IMR-90 (cell line): ENCODE measurements at regions not wholly inside any gene's neighbourhood (a gene's known extent, or its start where the extent isn't known, plus 50 kb on each side); places are given as distances from the start of the nearest gene placed in this dataset.
"Not testable (repeated sequence)": the region's sequence is repeated elsewhere in the genome, so short reads cannot be mapped to it uniquely, and the experiment has no call there.

Source experiments
- ATAC-seq: fragments of 200-7000 bp; cut with Tn5 transposase; 2 replicates; pipeline ENCODE4 v1.9.1; 2020; ENCODE audit warnings: low read depth, mild to moderate bottlenecking, moderate library complexity
- BruUV-seq: library from RNA; stranded (reverse); fragments of 400-500 nt; replicated peaks from 2 replicates; lab custom pipeline; 2021; lab: Mats Ljungman, UMichigan
- CTCF ChIA-PET: fragments of 300-600 bp; formaldehyde crosslinking; extraction: SDS; loops from one replicate; lab custom pipeline; 2021; ENCODE audit warnings: antibody characterized with exemption; lab: Yijun Ruan, JAX
- POLR2A ChIA-PET: fragments of 300-600 bp; sonication (Branson Sonifier 250); formaldehyde crosslinking; loops from one replicate; lab custom pipeline; 2022; ENCODE audit warnings: antibody characterized with exemption; ENCODE audit not compliant: unreplicated experiment; lab: Charles Lee
- DNase-seq: peaks from one replicate; pipeline ENCODE4 v3.0.0; 2013
- H2AFZ ChIP-seq: replicated peaks from 2 replicates; pipeline ENCODE3; 2013; ENCODE audit warnings: low read length, mild to moderate bottlenecking; ENCODE audit not compliant: poor library complexity
- H2AK5ac ChIP-seq: 2 replicates; pipeline ENCODE4 v1.6.1; 2013; ENCODE audit warnings: low read depth, low read length, inconsistent platforms
- H2AK9ac ChIP-seq: replicated peaks from 2 replicates; pipeline ENCODE3; 2013; ENCODE audit warnings: mild to moderate bottlenecking, low read depth, low read length, moderate library complexity; ENCODE audit not compliant: poor library complexity
- H2BK120ac ChIP-seq: 2 replicates; pipeline ENCODE4 v1.6.1; 2013; ENCODE audit warnings: low read depth, low read length, inconsistent platforms
- H2BK15ac ChIP-seq: 3 replicates; pipeline ENCODE4 v1.6.1; 2013; ENCODE audit warnings: low read depth, low read length, inconsistent platforms
- H2BK20ac ChIP-seq: 2 replicates; pipeline ENCODE4 v1.6.1; 2013; ENCODE audit warnings: low read depth, mild to moderate bottlenecking, inconsistent platforms, low read length, moderate library complexity
- H2BK5ac ChIP-seq: 2 replicates; pipeline ENCODE4 v1.6.1; 2013; ENCODE audit warnings: mild to moderate bottlenecking, low read depth, low read length, inconsistent platforms; ENCODE audit not compliant: poor library complexity, severe bottlenecking
- H3K14ac ChIP-seq: replicated peaks from 2 replicates; pipeline ENCODE4 v1.6.1; 2013; ENCODE audit warnings: low read depth, low read length, inconsistent platforms
- H3K18ac ChIP-seq: 2 replicates; pipeline ENCODE4 v1.6.1; 2013; ENCODE audit warnings: low read depth, low read length, control low read depth
- H3K23ac ChIP-seq: 2 replicates; pipeline ENCODE4 v1.6.1; 2013; ENCODE audit warnings: low read depth, low read length, inconsistent platforms
- H3K27ac ChIP-seq: 2 replicates; pipeline ENCODE4 v1.5.1; 2013; ENCODE audit warnings: mild to moderate bottlenecking, control low read depth, low read length; ENCODE audit not compliant: insufficient read depth
- H3K27me3 ChIP-seq: 2 replicates; pipeline ENCODE4 v1.6.1; 2013; ENCODE audit warnings: low read length; ENCODE audit not compliant: control insufficient read depth, insufficient read depth
- H3K36me3 ChIP-seq: 2 replicates; pipeline ENCODE4 v1.6.1; 2013; ENCODE audit warnings: low read length, mixed read lengths; ENCODE audit not compliant: control insufficient read depth, insufficient read depth
- H3K4ac ChIP-seq: 2 replicates; pipeline ENCODE4 v1.6.1; 2013; ENCODE audit warnings: low read depth, low read length, inconsistent platforms
- H3K4me1 ChIP-seq: 2 replicates; pipeline ENCODE4 v1.6.1; 2013; ENCODE audit warnings: low read length, mixed read lengths; ENCODE audit not compliant: control insufficient read depth, insufficient read depth
- H3K4me2 ChIP-seq: 2 replicates; pipeline ENCODE4 v1.6.1; 2013; ENCODE audit warnings: low read depth, mild to moderate bottlenecking, control low read depth, low read length, moderate library complexity
- H3K4me3 ChIP-seq: 2 replicates; pipeline ENCODE4 v1.5.1; 2013; ENCODE audit warnings: low read depth, mild to moderate bottlenecking, control low read depth, low read length, moderate library complexity; ENCODE audit not compliant: insufficient read depth
- H3K56ac ChIP-seq: 2 replicates; pipeline ENCODE4 v1.6.1; 2013; ENCODE audit warnings: low read length, inconsistent platforms; ENCODE audit not compliant: insufficient read depth; ENCODE audit errors: extremely low read depth
- H3K79me1 ChIP-seq, 2 experiments: 2 replicates each; pipeline ENCODE4 v1.6.1; 2013; ENCODE audit warnings: low read length in 2 of 2, inconsistent platforms in 1 of 2, low read depth in 1 of 2
- H3K9ac ChIP-seq: 2 replicates; pipeline ENCODE4 v1.6.1; 2013; ENCODE audit warnings: low read depth, low read length, control low read depth
- H3K9me1 ChIP-seq: 2 replicates; pipeline ENCODE4 v1.6.1; 2013; ENCODE audit warnings: low read length, inconsistent platforms; ENCODE audit not compliant: insufficient read depth
- H3K9me3 ChIP-seq: 2 replicates; pipeline ENCODE4 v1.6.1; 2013; ENCODE audit warnings: low read length; ENCODE audit not compliant: control insufficient read depth, insufficient read depth
- H4K20me1 ChIP-seq: 2 replicates; pipeline ENCODE4 v1.6.1; 2013; ENCODE audit warnings: low read length, inconsistent platforms; ENCODE audit not compliant: insufficient read depth
- H4K5ac ChIP-seq: 2 replicates; pipeline ENCODE4 v1.6.1; 2013; ENCODE audit warnings: mild to moderate bottlenecking, low read depth, low read length, control low read depth
- H4K8ac ChIP-seq, 2 experiments: 2 replicates each; pipeline ENCODE4 v1.6.1; 2013; ENCODE audit warnings: low read depth in 2 of 2, low read length in 2 of 2, control low read depth in 1 of 2, inconsistent platforms in 1 of 2
- H4K91ac ChIP-seq: 2 replicates; pipeline ENCODE4 v1.6.1; 2013; ENCODE audit warnings: low read depth, low read length, inconsistent platforms; ENCODE audit not compliant: insufficient read depth
- WGBS, 2 experiments: methylation state at CpG; one replicate each; pipeline versions ENCODE4 v1.1.5 to v1.1.7; 2013; ENCODE audit warnings: missing lambda C conversion rate in 2 of 2; ENCODE audit not compliant: insufficient read length in 1 of 2; ENCODE audit errors: extremely low coverage in 2 of 2; 5-methylcytosine and 5-hydroxymethylcytosine counted together
- dilution Hi-C: fragments of 300-500 bp; cut with HindIII; formaldehyde crosslinking; loops from one replicate; pipeline ENCODE4 v1.14.3; 2018; ENCODE audit warnings: low sequenced_read_pairs; ENCODE audit not compliant: unreplicated experiment
- in situ Hi-C: fragments of 300-500 bp; cut with MboI; formaldehyde crosslinking; loops from 3 replicates; pipeline ENCODE4 v1.14.3; 2019; ENCODE audit warnings: low sequenced_read_pairs, inconsistent platforms, mixed read lengths
- intact Hi-C: fragments of 100-400 bp; cut with micrococcal nuclease; formaldehyde crosslinking; loops from 2 replicates; pipeline ENCODE4 v1.10.0; 2022

- DNase-seq, H3K27me3 ChIP-seq, in situ Hi-C loops, H2BK120ac ChIP-seq, BruUV-seq, H3K79me1 ChIP-seq, CTCF ChIA-PET, H2AK9ac ChIP-seq, H3K9ac ChIP-seq, H3K23ac ChIP-seq, H2BK15ac ChIP-seq, H2BK5ac ChIP-seq, H4K5ac ChIP-seq, H3K4me2 ChIP-seq, H3K4ac ChIP-seq, H4K8ac ChIP-seq, H3K4me3 ChIP-seq, H2BK20ac ChIP-seq, H3K9me3 ChIP-seq, intact Hi-C loops, POLR2A ChIA-PET, H2AFZ ChIP-seq, H3K27ac ChIP-seq, H4K91ac ChIP-seq, dilution Hi-C loops, H3K56ac ChIP-seq, H2AK5ac ChIP-seq, ATAC-seq, H3K36me3 ChIP-seq, H4K20me1 ChIP-seq, H3K9me1 ChIP-seq, H3K14ac ChIP-seq, H3K18ac ChIP-seq, H3K4me1 ChIP-seq: not testable (repeated sequence)
- no CpG with 5 or more reads among the region's 6 CpGs for WGBS, 2 experiments
Observed at GRCh38 chr21:22194986-22195385, 1196.8 kb downstream of the NCAM2 start.
